Activated CD4-positive, alpha-beta T cell treated with anti-CD3 and anti-CD28 coated beads for 4 hours (primary cell): ENCODE measurements at regions not wholly inside any gene's neighbourhood (a gene's known extent, or its start where the extent isn't known, plus 50 kb on each side); places are given as distances from the start of the nearest gene placed in this dataset.
"Not testable (repeated sequence)": the region's sequence is repeated elsewhere in the genome, so short reads cannot be mapped to it uniquely, and the experiment has no call there.

Source experiments
- DNase-seq, 2 donors: peaks; one replicate each; pipeline ENCODE4 v3.0.0-alpha.2; 2020

- not testable (repeated sequence) for DNase-seq
These were observed 59.5 kb upstream of the FAM90A26 start for GRCh38 chr4:9110700-9111099.

- not testable (repeated sequence) for DNase-seq
These were observed 67.1 kb upstream of the FAM90A26 start for GRCh38 chr4:9103148-9103524.

- DNase-seq, result not testable (repeated sequence)
These were observed 67.6 kb upstream of the FAM90A26 start for GRCh38 chr4:9102471-9103147.

GRCh38 chr4:9096330-9096729, 73.9 kb upstream of the FAM90A26 start:
- not testable (repeated sequence) for DNase-seq

GRCh38 chr4:9078796-9079195, 91.4 kb upstream of the FAM90A26 start:
- not testable (repeated sequence) for DNase-seq

- DNase-seq, result not testable (repeated sequence)
These were observed 93.2 kb upstream of the FAM90A26 start for GRCh38 chr4:9076974-9077373.

- not testable (repeated sequence) for DNase-seq
These were observed 93.7 kb upstream of the FAM90A26 start for GRCh38 chr4:9076486-9076885.

- not testable (repeated sequence) for DNase-seq
These were observed 96.8 kb upstream of the FAM90A26 start for GRCh38 chr4:9073371-9073770.

- not testable (repeated sequence) for DNase-seq
These were observed 97.5 kb upstream of the FAM90A26 start for GRCh38 chr4:9072521-9073220.

- not testable (repeated sequence) for DNase-seq
These were observed 102.3 kb upstream of the FAM90A26 start for GRCh38 chr4:9067923-9068322.

- not testable (repeated sequence) for DNase-seq
These were observed 106.6 kb upstream of the FAM90A26 start for GRCh38 chr4:9063612-9064011.

- not testable (repeated sequence) for DNase-seq
These were observed 145.3 kb upstream of the FAM90A26 start for GRCh38 chr4:9024866-9025265.

GRCh38 chr4:9009792-9010191, 138.2 kb upstream of the HMX1 start:
- not testable (repeated sequence) for DNase-seq

- DNase-seq, result not testable (repeated sequence)
These were observed 136.8 kb upstream of the HMX1 start for GRCh38 chr4:9008407-9008806.

- DNase-seq, result not testable (repeated sequence)
These were observed 129.5 kb upstream of the HMX1 start for GRCh38 chr4:9001153-9001552.

GRCh38 chr4:9000505-9001001, 128.9 kb upstream of the HMX1 start:
- peak; percentile 31 to 32 for DNase-seq

GRCh38 chr4:8992981-8993380, 121.3 kb upstream of the HMX1 start:
- not testable (repeated sequence) for DNase-seq

- DNase-seq, result not testable (repeated sequence)
These were observed 119.8 kb upstream of the HMX1 start for GRCh38 chr4:8991449-8991848.

GRCh38 chr4:8990341-8990740, 118.7 kb upstream of the HMX1 start:
- not testable (repeated sequence) for DNase-seq

- not testable (repeated sequence) for DNase-seq
These were observed 114.1 kb upstream of the HMX1 start for GRCh38 chr4:8985786-8986185.

- DNase-seq, result not testable (repeated sequence)
These were observed 113.0 kb upstream of the HMX1 start for GRCh38 chr4:8984641-8985040.

GRCh38 chr4:8983921-8984320, 112.3 kb upstream of the HMX1 start:
- DNase-seq, result not testable (repeated sequence)

GRCh38 chr4:8976466-8977128, 105.0 kb upstream of the HMX1 start:
- DNase-seq, result not testable (repeated sequence)
